Activated CD4-positive, alpha-beta T cell treated with anti-CD3 and anti-CD28 coated beads for 36 hours (primary cell): ENCODE measurements at regions not wholly inside any gene's neighbourhood (a gene's known extent, or its start where the extent isn't known, plus 50 kb on each side); places are given as distances from the start of the nearest gene placed in this dataset.

Experiments used
- ATAC-seq: fragments of 200-7000 bp; cut with Tn5 transposase; one replicate; pipeline ENCODE4 v1.10.0; 2021; ENCODE audit warnings: mild to moderate bottlenecking, moderate library complexity
- CTCF ChIA-PET: fragments of 350-600 bp; sonication (Branson Sonifier 250); formaldehyde crosslinking; loops from one replicate; lab custom pipeline; 2021; ENCODE audit warnings: antibody characterized with exemption; lab: Charles Lee
- POLR2A ChIA-PET: fragments of 350-600 bp; sonication (Branson Sonifier 250); formaldehyde crosslinking; loops from one replicate; lab custom pipeline; 2021; ENCODE audit warnings: antibody characterized with exemption, inconsistent platforms; lab: Charles Lee
- DNase-seq: peaks from one replicate; pipeline ENCODE4 v3.0.0-alpha.2; 2020
- H3K27ac Mint-ChIP-seq: one replicate; pipeline ENCODE4 v1.8.0; 2021; ENCODE audit warnings: mixed read lengths
- H3K27me3 Mint-ChIP-seq: one replicate; pipeline ENCODE4 v1.8.0; 2021; ENCODE audit warnings: mixed read lengths
- H3K36me3 Mint-ChIP-seq: one replicate; pipeline ENCODE4 v1.8.0; 2021; ENCODE audit warnings: low read depth, mixed read lengths
- H3K4me1 Mint-ChIP-seq: one replicate; pipeline ENCODE4 v1.8.0; 2021; ENCODE audit warnings: mixed read lengths
- H3K4me3 Mint-ChIP-seq: one replicate; pipeline ENCODE4 v1.8.0; 2021; ENCODE audit warnings: mild to moderate bottlenecking, moderate library complexity, mixed read lengths
- H3K9me3 Mint-ChIP-seq: one replicate; pipeline ENCODE4 v1.8.0; 2021; ENCODE audit warnings: low read depth, mixed read lengths
- intact Hi-C, 2 experiments: fragments of 100-400 bp; cut with DNase I in 1 of 2; cut with micrococcal nuclease in 1 of 2; formaldehyde crosslinking; loops; one replicate each; pipeline versions ENCODE4 v1.14.2 to v1.15.1; 2022 to 2024; cut with DNase I, micrococcal nuclease

DNA sequence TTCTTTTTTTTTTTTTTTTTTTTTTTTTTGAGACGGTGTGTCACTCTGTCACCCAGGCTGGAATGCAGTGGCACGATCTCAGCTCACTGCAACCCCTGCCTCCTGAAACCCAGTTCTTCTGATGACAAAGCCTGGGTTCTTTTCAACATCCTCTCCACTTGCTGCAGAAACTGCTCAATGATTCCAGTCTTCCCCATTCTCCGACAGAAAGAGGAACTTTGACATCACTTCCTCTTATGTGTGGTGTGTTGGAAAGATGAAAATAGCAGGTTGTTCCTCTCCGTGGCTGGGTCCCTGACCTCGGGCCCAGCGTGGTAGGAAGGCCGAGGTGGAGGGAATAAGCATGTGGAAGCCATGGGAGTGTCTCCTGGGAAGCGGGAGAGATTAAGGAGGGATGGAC, 198.4 kb downstream of the PHETA1 start:
- ChIA-PET CTCF (no interaction called here), POLR2A (no interaction called here)
- Mint-ChIP-seq H3K36me3 (no peaks in the 10 kb centered on the region), H3K27me3 (peaks cover 4% of the 10 kb centered on the region), H3K9me3 (no peaks in the 10 kb centered on the region), H3K27ac (no peak overlapping the region), H3K4me3 (no peak overlapping the region), H3K4me1 (peaks cover 2% of the 10 kb centered on the region)
- no peak for ATAC-seq
- no peak for DNase-seq
- intact Hi-C loops, result loop anchor here in 1 of 2 experiments (5.0 kb wide), 1 partner anchor 148 kb away; no protein-coding TSS in a partner anchor

DNA sequence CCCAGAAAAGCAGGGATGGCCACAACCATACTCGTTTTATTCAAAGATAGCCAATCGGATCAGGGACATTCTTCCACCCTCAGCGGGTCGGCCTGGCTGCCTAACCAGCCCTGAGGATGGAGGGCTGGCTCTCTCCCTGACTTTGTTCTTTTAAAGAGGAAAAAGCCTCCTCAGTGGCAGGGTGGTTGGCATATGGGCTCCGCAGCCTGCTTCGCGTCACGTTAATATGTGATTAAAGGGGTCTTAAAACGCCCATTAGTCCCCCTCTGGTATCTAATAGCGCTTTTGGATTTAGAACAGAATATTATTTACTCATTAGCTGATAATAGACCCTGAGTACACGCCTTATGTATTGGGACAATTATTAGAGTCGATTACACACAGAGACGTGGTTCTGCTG, 199.4 kb downstream of the PHETA1 start:
- ChIA-PET POLR2A (no interaction called here), CTCF (no interaction called here)
- no peak overlapping the region for H3K4me3 Mint-ChIP-seq
- H3K4me1 Mint-ChIP-seq, result peaks cover 2% of the 10 kb centered on the region
- intact Hi-C loops, result no loop called here
- no peak for DNase-seq
- no peak for ATAC-seq
- H3K9me3 Mint-ChIP-seq, result no peaks in the 10 kb centered on the region
- H3K27ac Mint-ChIP-seq, result no peak overlapping the region
- no peaks in the 10 kb centered on the region for H3K36me3 Mint-ChIP-seq
- H3K27me3 Mint-ChIP-seq, result peaks cover 2% of the 10 kb centered on the region

DNA sequence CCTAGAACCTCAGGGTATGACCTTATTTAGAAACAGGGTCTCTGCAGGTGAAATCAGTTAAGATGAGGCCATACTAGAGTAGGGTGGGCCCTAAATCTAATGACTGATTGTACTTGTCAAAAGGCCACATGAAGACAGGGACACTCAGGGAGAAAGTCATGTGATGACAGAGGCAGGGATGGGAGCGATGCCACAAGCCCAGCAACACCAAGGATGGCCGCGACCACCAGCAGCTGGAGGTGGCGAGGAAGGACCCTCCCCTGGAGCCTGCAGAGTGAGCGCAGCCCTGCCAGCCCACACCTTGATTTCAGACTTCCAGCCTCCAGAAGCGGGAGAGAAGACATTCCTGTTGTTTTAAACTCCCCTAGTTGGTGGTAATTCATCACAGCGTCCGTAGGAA, 199.9 kb downstream of the PHETA1 start:
- ATAC-seq, result no peak
- H3K4me3 Mint-ChIP-seq, result no peak overlapping the region
- H3K4me1 Mint-ChIP-seq, result peaks cover 2% of the 10 kb centered on the region
- DNase-seq, result no peak
- H3K27ac Mint-ChIP-seq, result no peak overlapping the region
- no peaks in the 10 kb centered on the region for H3K9me3 Mint-ChIP-seq
- ChIA-PET POLR2A (no interaction called here), CTCF (no interaction called here)
- H3K36me3 Mint-ChIP-seq, result no peaks in the 10 kb centered on the region
- peaks cover 2% of the 10 kb centered on the region for H3K27me3 Mint-ChIP-seq
- intact Hi-C loops, result no loop called here

DNA sequence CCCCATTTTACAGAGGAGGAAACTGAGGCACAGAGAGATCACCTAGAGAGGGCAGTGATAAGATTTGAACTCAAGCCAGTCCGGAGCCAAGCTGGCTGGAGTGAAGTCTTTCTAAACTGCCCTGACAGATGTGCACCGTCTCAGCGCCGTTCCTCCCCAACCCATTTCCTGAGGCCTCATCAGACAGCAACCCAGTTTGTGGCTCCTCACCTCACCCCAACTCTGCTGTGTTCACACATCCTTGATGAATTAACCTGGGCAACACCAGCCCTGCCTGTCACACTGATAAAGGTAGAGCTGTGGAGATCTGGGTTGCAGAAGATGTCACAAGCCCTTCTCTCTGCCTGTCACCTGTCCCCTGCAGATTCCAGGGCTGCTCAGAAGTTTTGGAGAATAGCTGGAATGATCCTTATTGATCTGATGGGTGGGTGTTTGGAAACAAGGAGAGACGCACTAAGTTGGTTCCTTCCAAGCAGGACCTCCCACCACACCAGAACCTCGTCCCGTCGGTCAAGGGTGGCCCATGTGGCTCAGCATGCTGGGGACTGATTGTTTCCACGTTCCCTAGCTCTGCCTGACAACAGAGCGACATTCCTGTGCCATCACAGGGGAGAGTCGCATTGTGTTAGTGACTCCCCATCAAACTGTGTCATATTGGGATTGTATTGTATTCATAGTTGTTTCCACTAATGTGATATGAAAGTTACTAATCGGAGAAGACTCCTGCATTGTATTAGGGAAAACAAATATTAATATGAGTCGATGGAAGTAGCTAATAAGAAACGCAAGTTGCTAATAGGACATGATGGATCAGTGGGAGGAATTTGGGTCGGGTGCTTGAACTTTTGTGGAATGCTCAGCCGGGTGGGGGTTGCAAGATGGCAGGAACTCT, 200.6 kb downstream of the PHETA1 start:
- Mint-ChIP-seq H3K36me3 (no peaks in the 10 kb centered on the region), H3K27ac (no peak overlapping the region), H3K27me3 (peaks cover 2% of the 10 kb centered on the region), H3K9me3 (no peaks in the 10 kb centered on the region), H3K4me3 (no peak overlapping the region), H3K4me1 (peaks cover 2% of the 10 kb centered on the region)
- no peak for DNase-seq
- POLR2A ChIA-PET, result no interaction called here
- CTCF ChIA-PET, result no interaction called here
- intact Hi-C loops, result no loop called here
- no peak for ATAC-seq

DNA sequence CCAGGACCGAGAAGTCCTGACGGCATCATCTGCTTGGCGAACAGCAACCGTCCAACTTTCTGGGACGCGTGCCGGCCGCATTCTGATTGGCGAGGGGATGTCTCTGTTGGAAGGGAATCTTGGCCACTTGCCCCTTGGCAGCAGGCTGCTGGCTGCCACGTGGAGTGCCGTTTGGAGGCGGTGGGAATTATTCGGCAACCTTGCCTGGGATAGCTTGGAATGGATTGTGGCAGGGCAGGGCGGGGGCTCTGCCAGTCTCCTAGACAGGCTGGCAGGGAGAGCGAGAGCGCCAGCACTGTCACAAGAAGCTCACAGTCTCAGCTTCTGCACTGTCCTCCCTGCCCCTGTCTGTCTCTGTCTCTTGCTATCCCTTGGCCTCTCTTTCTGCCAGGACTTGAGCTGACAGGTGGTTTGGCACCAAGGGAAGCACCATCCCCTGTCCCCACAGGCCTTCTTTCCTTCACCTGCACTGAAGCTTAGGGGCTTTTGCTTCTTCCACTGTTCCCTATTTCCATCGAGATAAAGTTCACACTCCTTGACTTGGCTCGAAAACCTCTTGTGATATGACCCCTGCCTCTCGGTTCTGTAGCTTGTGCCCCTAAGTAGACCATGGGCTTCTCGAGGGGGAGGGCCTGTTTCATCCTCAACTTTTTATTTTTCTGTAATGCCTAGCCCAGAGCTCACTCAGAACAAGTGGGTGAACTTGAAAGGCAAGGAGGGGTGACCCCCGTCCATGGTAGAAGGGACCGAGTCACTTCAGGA, 201.9 kb downstream of the PHETA1 start:
- H3K36me3 Mint-ChIP-seq, result no peaks in the 10 kb centered on the region
- H3K4me1 Mint-ChIP-seq, result peaks cover 2% of the 10 kb centered on the region
- no peak for DNase-seq
- H3K27ac Mint-ChIP-seq, result no peak overlapping the region
- ATAC-seq, result no peak
- H3K9me3 Mint-ChIP-seq, result no peaks in the 10 kb centered on the region
- H3K4me3 Mint-ChIP-seq, result no peak overlapping the region
- peaks cover 4% of the 10 kb centered on the region for H3K27me3 Mint-ChIP-seq
- intact Hi-C loops, result no loop called here
- POLR2A ChIA-PET, result no interaction called here
- CTCF ChIA-PET, result interaction anchor here (0.6 kb wide), 1 partner anchor 1412 kb away, joined by 3 read pairs; no protein-coding TSS in a partner anchor

DNA sequence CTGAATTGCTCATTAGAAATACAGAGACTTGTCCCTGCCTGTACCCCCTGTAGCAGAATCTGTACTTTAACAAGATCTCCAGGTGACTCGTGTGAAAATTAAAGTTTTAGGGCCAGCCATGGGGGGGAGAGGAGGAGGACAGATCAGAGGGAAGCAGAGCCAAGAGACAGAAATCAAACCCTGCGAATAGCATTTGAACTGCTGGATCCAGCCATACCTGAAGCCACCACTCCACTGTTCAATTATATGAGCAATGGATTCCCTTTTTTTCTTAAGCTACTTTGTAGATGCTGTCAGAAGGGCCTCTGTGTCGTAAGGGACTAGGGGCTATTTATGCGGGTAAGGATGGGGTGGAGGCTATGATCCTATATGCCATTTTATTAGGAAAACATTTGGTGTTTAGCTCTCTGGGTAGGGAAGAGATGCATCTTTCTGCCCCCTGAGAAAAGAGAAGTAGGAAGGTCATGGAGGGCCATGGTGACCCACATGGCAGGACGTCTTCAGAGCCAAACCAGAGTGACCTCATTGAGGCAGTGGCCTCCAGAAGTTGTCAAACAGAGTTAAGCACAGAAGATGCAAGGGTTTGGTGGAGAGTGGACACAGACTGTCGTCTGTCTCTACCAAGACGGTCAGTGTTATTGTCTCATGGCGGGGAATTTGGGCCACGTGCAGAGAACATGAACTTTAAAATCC, 203.9 kb downstream of the PHETA1 start:
- no peak for ATAC-seq
- Mint-ChIP-seq H3K4me1 (peaks cover 2% of the 10 kb centered on the region), H3K27ac (no peak overlapping the region), H3K27me3 (peaks cover 2% of the 10 kb centered on the region), H3K9me3 (no peaks in the 10 kb centered on the region), H3K4me3 (no peak overlapping the region), H3K36me3 (no peaks in the 10 kb centered on the region)
- CTCF ChIA-PET, result interaction anchor here (0.7 to 1.2 kb wide), 2 partner anchors 13 to 58 kb away, joined by 3 read pairs; no protein-coding TSS in a partner anchor
- POLR2A ChIA-PET, result no interaction called here
- DNase-seq, result no peak
- intact Hi-C loops, result no loop called here

DNA sequence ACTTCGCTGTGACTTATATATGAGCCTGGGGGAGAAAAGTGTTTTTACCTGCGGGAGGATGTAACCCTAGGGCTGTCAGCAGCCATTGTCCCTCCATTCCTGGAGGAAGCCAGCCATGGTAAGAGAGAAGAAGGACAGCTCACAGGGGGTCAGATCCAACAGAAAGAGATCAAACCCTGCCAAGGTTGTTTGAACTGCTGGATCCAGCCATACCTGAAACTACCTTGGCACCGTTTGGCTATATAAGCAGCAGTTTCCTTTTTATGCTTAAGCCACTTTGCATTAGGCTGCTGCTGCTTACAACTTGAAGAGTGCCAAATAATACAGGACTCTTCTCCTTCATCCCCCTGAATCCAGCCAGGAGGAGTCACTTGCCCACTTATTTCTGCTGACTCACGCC, 205.5 kb downstream of the PHETA1 start:
- Mint-ChIP-seq H3K27ac (no peak overlapping the region), H3K4me3 (no peak overlapping the region), H3K36me3 (no peaks in the 10 kb centered on the region), H3K27me3 (peaks cover 2% of the 10 kb centered on the region), H3K9me3 (no peaks in the 10 kb centered on the region), H3K4me1 (peaks cover 2% of the 10 kb centered on the region)
- intact Hi-C loops, result no loop called here
- ATAC-seq (no peak), DNase-seq (no peak)
- ChIA-PET POLR2A (no interaction called here), CTCF (no interaction called here)

DNA sequence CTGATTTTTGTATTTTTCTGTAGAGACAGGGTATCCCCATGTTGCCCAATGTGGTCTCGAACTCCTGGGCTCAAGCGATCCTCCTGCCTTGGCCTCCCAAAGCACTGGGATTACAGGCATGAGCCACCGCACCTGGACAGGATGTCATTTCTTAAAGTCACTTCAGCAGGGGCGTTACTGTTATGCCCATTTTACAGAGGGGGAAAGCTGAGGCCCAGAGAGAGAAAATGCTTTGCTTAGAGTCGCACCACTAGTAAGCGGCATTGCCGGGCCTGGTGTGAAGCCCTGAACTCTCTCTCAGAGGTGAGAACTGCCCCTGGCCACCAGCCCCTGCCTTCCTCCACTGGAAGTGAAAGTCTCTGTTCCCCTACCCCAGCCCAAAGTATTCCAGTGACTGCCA, 207.0 kb downstream of the PHETA1 start:
- Mint-ChIP-seq H3K4me3 (no peak overlapping the region), H3K9me3 (no peaks in the 10 kb centered on the region), H3K4me1 (no peaks in the 10 kb centered on the region), H3K36me3 (no peaks in the 10 kb centered on the region), H3K27me3 (peaks cover 2% of the 10 kb centered on the region), H3K27ac (no peak overlapping the region)
- DNase-seq, result no peak
- CTCF ChIA-PET, result no interaction called here
- POLR2A ChIA-PET, result no interaction called here
- intact Hi-C loops, result no loop called here
- no peak for ATAC-seq

DNA sequence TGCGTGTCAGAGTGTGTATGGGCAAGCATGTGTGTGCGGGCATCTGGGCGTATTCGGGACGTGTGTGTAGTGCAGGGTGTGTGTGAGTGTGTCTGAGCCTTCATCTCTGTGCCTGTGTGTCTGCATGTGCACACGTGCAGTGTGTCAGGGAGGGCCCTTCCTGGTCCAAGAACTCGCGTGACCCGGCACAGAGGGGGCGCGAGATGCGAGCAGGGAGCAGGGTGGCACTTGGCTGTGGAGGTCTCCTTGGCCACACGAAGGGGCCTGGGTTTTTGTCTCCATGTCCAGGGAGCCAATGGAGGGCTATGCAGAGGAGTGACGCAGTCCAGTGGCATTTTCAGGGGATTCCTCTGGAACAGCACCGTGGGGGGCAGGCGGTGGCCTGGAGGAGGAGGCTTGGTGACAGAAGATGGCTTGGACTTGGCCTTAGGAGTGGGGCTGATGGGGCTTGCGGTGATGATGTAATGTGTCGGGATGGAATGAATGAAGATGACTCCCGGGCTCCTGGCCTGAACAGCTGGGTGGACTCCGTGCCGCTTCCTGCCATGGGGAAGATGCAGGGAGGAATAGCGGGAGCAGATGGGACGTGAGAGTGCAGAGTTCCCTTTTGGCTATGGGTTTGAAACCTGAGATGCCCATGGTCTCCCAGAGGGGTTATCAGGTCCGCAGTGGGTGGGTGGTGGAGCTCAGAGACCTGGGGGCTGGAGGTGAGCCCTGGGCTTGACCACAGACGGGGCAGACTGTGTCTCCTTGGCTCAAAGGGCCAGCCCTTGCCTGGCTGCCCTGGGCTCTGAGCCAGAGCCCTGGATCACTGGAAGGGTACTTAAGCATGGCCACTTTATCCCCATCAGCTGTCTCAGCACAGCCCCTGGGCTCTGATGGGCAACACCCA, 208.3 kb downstream of the PHETA1 start:
- intact Hi-C loops, result no loop called here
- no peak overlapping the region for H3K4me3 Mint-ChIP-seq
- H3K27me3 Mint-ChIP-seq, result peaks cover 2% of the 10 kb centered on the region
- H3K27ac Mint-ChIP-seq, result no peak overlapping the region
- ATAC-seq, result no peak
- no peaks in the 10 kb centered on the region for H3K9me3 Mint-ChIP-seq
- POLR2A ChIA-PET, result no interaction called here
- CTCF ChIA-PET, result no interaction called here
- DNase-seq, result no peak
- H3K36me3 Mint-ChIP-seq, result no peaks in the 10 kb centered on the region
- no peaks in the 10 kb centered on the region for H3K4me1 Mint-ChIP-seq

DNA sequence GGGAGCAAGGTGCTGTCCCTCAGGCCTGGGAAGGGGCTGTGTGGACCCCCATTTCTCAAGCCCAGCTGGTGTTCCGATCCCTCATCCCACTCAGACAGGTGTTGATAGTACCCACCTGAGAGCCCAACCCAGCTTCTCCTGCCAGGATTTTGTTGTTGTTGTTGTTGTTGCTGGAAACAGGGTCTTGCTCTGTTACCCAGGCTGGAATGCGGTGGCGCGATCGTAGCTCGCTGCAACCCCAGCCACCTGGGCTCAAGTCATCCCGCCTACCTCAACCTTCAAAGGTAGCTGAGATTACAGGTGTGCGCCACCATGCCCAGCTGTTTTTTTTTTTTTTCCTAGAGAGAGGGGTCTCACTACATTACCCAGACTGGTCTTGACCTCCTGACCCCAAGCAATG, 209.9 kb downstream of the PHETA1 start:
- no peak overlapping the region for H3K4me3 Mint-ChIP-seq
- CTCF ChIA-PET, result no interaction called here
- H3K27me3 Mint-ChIP-seq, result peaks cover 2% of the 10 kb centered on the region
- no peaks in the 10 kb centered on the region for H3K9me3 Mint-ChIP-seq
- H3K27ac Mint-ChIP-seq, result no peak overlapping the region
- no peaks in the 10 kb centered on the region for H3K36me3 Mint-ChIP-seq
- H3K4me1 Mint-ChIP-seq, result no peaks in the 10 kb centered on the region
- intact Hi-C loops, result no loop called here
- ATAC-seq (no peak), DNase-seq (no peak)
- POLR2A ChIA-PET, result no interaction called here

DNA sequence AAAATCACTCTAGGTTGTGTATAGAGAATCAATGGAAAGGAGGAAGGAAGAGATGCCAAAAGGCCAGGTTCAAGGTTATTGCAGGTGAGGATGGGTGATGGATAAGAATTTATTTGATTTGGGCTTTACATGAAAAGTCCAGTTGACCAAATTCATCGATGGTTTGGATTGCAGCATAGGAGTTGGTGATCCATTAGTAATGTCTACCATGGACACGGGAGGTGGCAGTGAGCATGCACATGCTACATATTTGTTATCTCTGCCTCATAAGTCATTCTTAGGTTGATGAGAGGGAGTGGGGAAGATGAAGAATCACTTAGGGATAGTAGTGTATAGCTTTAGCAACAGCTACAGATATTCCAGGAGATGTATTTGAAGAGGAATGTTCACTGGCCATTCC, 211.4 kb downstream of the PHETA1 start:
- no peaks in the 10 kb centered on the region for H3K36me3 Mint-ChIP-seq
- no peak for DNase-seq
- no peak overlapping the region for H3K4me3 Mint-ChIP-seq
- H3K4me1 Mint-ChIP-seq, result no peaks in the 10 kb centered on the region
- intact Hi-C loops, result no loop called here
- H3K27me3 Mint-ChIP-seq, result peaks cover under 1% of the 10 kb centered on the region
- no peak for ATAC-seq
- H3K27ac Mint-ChIP-seq, result no peak overlapping the region
- no peaks in the 10 kb centered on the region for H3K9me3 Mint-ChIP-seq
- ChIA-PET CTCF (no interaction called here), POLR2A (no interaction called here)
